SKM-1 treated with dmso at 0.1 percent for 144 hours (cell line): ENCODE measurements at regions not wholly inside any gene's neighbourhood (a gene's known extent, or its start where the extent isn't known, plus 50 kb on each side); places are given as distances from the start of the nearest gene placed in this dataset.

Source experiments
- DNase-seq: peaks from one replicate; lab custom pipeline; 2025; ENCODE audit not compliant: unreplicated experiment; lab: John Stamatoyannopoulos, UW

GRCh38 chr3:27861046-27862036 lies 139.2 kb upstream of the EOMES start:
- DNase-seq, result no peak

DNA sequence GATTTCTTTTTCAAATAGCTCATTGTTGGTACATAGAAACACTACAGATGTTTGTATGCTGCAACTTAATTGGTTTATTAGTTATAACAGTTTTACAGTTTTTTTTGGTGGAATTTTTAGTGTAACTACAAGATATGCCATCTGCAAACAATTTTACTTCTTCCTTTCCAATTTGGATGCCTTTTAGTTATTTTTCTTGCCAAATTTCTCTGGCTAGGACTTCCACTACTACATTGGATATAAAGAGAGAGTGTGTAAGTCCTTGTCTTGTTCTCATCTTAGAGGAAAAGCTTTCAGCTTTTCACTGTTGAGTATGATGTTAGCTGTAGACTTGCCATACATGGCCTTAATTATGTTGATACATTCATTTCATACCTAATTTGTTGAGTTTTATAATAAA lies 143.6 kb upstream of the EOMES start:
- DNase-seq, result no peak

GRCh38 chr3:27869152-27869551 lies 147.0 kb upstream of the EOMES start:
- DNase-seq, result no peak

DNA sequence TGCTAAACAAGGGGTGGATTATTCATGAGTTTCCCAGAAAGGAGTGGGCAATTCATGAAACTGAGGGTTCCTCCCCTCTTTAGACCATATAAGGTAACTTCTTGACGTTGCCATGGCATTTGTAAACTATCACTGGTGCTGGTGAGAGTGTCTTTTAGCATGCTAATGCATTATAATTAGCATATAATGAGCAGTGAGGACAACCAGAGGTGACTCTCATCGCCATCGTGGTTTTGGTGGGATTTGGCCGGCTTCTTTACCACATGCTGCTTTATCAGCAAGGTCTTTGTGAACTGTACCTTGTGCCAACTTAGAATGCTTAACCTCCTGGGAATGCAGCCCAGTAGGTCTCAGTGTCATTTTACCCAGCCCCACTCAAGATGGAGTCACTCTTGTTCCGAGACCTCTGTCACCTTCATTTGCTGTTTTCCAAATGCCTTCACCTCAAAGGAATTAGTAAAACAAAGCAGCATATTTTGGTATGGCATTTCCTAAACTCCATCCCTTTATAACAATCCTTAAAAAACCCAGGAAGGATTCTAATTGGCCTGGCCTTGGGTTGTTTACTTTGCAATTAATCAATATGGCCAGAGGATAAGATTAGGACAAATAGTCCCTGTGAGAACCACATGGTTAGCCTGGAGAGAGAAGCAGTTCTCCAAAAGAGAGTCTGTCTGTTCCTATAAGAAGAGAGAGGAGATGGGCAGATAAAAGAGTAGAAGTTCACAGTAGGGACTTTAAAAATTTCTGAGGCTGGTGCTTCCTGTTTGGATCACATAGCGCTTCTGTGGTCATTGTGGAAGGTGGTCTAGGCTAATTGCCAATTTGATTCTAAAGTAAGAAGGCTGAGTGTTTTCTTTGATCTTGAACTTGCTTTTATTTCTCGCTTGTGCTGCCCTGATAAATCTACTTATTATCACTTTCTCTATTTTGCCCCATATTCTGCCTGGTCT lies 155.2 kb upstream of the EOMES start:
- DNase-seq, result no peak

DNA sequence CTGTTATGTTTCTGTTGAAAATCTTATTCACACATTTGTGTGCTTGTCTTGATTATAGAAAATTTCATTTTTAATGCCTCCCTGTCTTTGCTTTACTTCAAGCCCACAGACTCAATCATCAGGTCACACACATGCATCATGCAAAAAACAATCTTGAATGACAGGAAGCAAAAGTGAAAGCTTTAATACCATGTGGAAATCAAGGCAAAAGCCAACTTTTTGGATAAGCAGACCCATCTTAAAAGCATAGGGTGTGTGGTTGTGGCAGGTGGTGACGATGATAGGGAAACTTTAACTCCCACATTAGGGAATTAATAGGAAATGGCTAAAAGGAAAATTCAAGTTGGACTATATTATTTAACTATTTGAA lies 155.9 kb upstream of the EOMES start:
- DNase-seq, result no peak

GRCh38 chr3:27880969-27881892 lies 159.1 kb upstream of the EOMES start:
- no peak for DNase-seq

DNA sequence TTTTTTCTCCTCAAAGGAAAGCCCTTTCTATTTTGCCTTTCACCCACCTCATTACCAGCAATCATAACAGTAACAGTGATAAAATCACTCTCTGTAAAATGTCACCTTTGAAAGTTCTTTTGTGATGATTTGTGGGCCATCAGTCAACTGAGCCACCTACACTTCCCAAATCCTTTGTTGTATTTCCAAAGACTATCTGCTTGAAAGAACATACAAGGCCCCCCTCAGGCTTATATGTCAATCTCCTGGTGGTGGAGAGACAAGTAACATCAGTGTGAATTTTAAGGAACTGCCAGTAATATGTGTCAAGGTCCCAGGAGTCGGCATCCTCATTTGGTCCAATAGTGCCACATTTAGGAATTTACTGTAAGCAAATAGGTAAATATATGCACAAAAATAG lies 161.1 kb upstream of the EOMES start:
- no peak for DNase-seq

DNA sequence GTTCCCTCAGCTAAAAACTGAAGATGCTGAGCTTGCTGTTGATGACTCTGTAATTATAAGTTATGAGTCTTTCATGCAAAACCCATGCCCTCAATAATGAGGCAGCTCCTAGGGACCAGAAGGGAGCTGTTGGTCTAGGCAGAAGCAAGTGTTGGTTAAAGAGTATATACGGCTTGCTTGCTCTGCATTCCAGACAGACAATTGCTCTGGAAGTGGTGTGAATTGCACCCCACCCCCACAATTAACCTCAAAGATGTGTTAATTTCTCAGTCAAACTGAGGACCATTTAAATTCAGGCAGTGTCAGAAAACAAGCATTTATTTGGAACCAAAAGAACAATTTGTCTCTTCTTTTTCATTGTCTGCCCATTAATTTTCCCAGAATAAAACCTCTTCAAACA lies 163.5 kb upstream of the EOMES start:
- DNase-seq, result no peak

DNA sequence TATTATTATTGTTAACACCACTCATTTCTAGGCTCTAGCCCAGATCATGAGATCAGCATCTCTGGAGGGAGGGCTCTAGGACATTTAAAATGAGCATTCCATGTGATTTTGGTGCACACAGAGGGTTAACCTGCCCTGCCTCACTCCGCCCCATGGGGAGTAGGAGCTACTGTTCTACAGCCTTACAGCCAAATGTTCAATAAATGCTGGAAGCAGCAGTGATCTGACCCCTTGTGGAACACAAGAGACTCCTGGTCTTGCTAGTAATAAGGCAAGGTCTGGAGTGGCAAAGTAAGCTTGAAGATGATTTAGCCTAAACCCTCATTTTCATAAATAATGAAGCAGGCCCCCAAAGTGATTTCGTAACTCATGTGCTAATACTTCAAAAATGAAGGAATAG lies 166.4 kb upstream of the EOMES start:
- DNase-seq, result no peak

- DNase-seq, result no peak
Observed at GRCh38 chr3:27889745-27890144, 167.6 kb upstream of the EOMES start.

DNA sequence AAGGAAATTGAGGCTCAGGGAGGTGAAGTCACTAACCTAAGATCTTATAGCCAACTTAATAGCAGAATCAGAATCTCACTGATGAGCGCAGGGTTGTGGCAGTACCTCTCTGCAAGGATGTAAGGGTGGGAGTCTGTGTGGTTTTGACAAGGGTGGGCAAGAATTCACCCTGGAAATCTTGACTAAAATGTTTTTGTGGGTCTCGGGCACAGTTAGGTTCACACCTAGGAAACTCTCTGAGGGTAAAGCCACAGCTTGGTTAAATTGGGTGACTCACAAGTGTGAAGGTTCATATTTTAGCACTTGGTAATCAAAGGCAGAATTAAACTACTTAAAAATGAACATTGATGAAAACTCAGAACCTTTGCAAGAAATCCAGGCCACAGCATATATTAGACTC lies 178.2 kb upstream of the EOMES start:
- no peak for DNase-seq

- no peak for DNase-seq
Observed at GRCh38 chr3:27903446-27903845, 181.3 kb upstream of the EOMES start.

GRCh38 chr3:27905625-27906024 lies 183.5 kb upstream of the EOMES start:
- DNase-seq, result no peak

DNA sequence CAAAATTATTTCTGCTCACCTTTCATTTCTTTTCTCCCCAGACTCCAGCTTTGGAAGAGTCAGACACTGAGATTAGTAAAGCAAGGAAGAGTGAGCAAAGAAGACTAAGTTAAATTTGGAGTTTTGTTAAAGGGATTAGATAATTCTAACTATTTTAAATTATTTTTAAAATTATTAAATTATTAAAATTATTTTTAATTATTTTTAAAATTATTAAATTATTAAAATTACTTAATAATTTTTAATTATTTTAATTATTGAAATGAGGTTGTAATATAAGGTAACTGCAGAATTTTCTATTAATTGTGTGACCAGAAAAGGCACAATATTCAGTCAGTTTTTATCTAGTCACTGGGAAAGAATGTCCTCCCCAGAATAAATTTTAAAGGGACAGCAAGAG lies 185.0 kb upstream of the EOMES start:
- DNase-seq, result no peak

- DNase-seq, result no peak
Observed at GRCh38 chr3:27907929-27908328, 185.8 kb upstream of the EOMES start.

DNA sequence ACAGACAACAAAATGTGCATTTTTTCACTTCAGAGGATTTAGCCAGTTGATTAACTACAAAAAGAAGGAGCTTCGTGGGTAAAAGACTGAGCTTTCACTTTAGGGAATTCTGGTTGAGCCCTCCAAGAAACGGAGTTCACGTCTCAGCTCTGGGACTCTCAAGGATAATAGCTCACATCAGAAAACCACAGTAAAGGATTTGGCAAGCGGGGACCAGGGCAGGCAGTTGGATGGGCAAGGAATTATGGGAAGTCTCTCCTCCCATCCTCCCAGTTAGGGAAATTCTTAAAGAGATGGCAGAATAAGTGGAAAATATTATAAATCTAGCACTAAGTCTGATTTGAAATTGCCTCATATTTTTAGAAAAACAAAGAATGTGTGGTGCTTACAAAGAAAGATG lies 188.3 kb upstream of the EOMES start:
- no peak for DNase-seq

DNA sequence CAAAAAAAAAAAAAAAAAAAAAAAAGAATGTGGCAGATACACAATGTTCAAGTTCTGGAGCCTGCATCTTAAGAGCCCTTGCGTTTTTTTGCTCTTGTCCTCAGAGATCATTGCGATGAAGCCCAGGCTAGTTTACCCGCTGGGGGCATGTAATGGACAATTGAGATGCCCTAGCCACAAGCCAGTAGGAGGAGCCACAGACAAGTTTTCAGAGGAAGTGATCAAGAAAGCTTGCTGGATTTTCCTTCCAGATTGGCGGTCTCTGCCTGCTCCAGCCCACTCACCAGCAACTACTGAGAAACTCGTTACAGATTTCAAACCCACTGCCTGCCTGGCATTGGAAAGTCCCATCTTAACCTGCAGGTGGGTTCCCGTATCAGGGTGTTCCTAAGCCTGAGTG lies 192.1 kb upstream of the EOMES start:
- DNase-seq, result no peak

DNA sequence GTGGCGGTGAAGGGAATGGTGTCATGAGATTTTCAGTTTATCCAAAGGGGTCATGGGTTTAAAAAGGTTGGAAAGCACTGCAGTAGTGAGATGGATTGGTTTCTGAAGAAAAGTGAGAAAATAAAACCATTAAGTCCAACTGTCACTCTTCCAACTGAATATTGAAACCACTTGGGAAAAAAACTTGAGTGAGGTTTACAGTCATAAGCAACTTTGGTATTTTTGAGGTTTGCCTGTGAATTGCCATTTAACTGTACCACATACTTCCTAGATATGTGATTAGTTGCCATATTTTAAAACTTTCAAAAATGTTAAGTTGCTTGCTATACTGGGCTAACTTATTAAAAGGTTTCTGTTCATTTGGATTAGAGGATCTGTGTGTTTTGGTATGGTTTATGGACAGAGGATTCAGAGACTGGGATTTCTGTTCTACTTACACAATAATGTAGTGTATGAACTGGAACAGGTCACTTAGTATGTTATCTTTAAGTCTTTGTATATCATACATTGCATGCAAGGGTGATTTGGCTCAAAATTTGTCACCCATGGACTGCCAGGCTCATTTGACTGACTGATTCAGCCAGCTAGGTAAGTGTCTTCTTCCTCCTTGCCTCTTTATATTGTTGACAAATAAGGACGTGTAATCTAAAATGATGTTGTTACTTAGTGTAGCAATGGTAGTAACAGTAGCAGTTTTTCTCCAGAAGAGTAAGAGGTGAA lies 201.4 kb upstream of the EOMES start:
- DNase-seq, result no peak

GRCh38 chr3:27927882-27928281 lies 205.8 kb upstream of the EOMES start:
- DNase-seq, result peak; percentile 9

DNA sequence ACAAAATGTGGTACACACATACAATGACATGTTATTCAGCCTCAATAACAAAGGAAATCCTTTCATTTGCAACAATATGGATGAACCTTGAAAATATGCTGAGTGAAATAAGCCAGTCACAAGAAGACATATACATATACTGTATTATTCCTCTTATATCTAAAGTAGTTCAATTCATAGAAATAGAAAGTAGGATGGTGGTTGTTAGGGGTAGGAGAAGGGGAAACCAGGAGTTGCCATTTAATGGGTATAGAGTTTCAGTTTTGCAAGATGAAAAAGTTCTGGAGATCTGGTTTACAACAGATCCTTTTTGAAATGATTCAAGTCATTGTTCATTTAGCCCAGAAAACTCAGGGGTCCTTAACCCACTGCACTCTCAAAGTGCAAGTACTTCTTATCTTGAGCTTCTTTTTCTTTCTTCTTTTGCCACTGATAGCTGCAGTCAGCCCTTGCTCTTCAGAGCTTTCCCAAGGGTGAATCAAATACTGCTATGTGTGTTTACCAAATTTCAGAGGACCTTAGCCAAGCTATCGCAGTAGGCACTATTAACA lies 208.0 kb upstream of the EOMES start:
- no peak for DNase-seq
